DND-41 (cell line): ENCODE measurements at regions not wholly inside any gene's neighbourhood (a gene's known extent, or its start where the extent isn't known, plus 50 kb on each side); places are given as distances from the start of the nearest gene placed in this dataset.

Experiments used
- CTCF ChIP-seq: IDR thresholded peaks from 2 replicates; pipeline ENCODE4 v1.5.1; 2012; ENCODE audit warnings: borderline replicate concordance, low read length, moderate library complexity, mild to moderate bottlenecking; ENCODE audit not compliant: poor library complexity, severe bottlenecking; ENCODE audit errors: extremely low read depth
- EZH2 ChIP-seq: IDR thresholded peaks from 3 replicates; pipeline ENCODE4 v1.6.1; 2012; ENCODE audit warnings: borderline replicate concordance, low read depth, mild to moderate bottlenecking, moderate library complexity, low read length, inconsistent platforms; ENCODE audit not compliant: severe bottlenecking

- TF ChIP-seq CTCF (no peak), EZH2 (no peak)
These were observed 683.1 kb downstream of the LRRC70 start for GRCh38 chr5:63261695-63262094.
